Pancreas (tissue), 10 donors: ENCODE measurements at regions not wholly inside any gene's neighbourhood (a gene's known extent, or its start where the extent isn't known, plus 50 kb on each side); places are given as distances from the start of the nearest gene placed in this dataset.

ENCODE experiments used
- ATAC-seq, 4 donors: fragments of 200-7000 bp; cut with Tn5 transposase; one replicate each; pipeline versions ENCODE4 v1.8.0 to v1.9.1; 2020; ENCODE audit warnings: mild to moderate bottlenecking in 4 of 4, moderate library complexity in 4 of 4
- DNase-seq, 6 donors: peaks; one replicate each; pipeline ENCODE4 v3.0.0-alpha.2; 2020
- FAIRE-seq: peaks from 2 replicates; lab custom pipeline; 2012; peaks lifted over from hg19 to GRCh38; lab: Jason Lieb, UNC
- H3K27ac ChIP-seq, 4 donors: fragments of 200-600 bp; sonication (generic); 1 replicate in 3 of 4; 2 replicates in 1 of 4; pipeline versions ENCODE4 v1.5.0 to v1.8.0; 2020
- H3K27me3 ChIP-seq, 4 donors: fragments of 200-600 bp; one replicate each; pipeline ENCODE4 v1.8.0; 2021
- H3K36me3 ChIP-seq, 3 donors: fragments of 200-600 bp; sonication (generic) in 1 of 3; one replicate each; pipeline versions ENCODE4 v1.5.0 to v1.8.0; 2020 to 2021
- H3K4me1 ChIP-seq, 3 donors: fragments of 200-600 bp; one replicate each; pipeline ENCODE4 v1.8.0; 2021
- H3K4me3 ChIP-seq, 4 donors: fragments of 200-600 bp; sonication (generic) in 2 of 4; one replicate each; pipeline versions ENCODE4 v1.5.0 to v1.8.0; 2020 to 2021
- H3K9me3 ChIP-seq, 4 donors: fragments of 200-600 bp; one replicate each; pipeline ENCODE4 v1.8.0; 2021
- WGBS, 2 donors: extraction: QIAGEN DNeasy Blood & Tissue Kit; methylation state at CpG; one replicate each; pipeline ENCODE4 v1.1.7; 2013; 5-methylcytosine and 5-hydroxymethylcytosine counted together
- intact Hi-C, 3 donors: fragments of 100-400 bp; cut with DNase I; formaldehyde crosslinking; loops; one replicate each; pipeline versions ENCODE4 v1.11.1 to v1.14.2; 2022
- TF ChIP-seq, protein P1 (sequence below), 4 donors: fragments of 200-600 bp; sonication (generic) in 3 of 4; IDR thresholded peaks; one replicate each; pipeline versions ENCODE4 v1.5.0 to v1.8.0; 2021; ENCODE audit warnings: antibody characterized with exemption in 4 of 4
- donor health status: healthy with polysubstance abuse.
- donor health status: DM: no; HTN: no; CAD: no; lungs with moderate emphysema.
- donor health status: DM: no; HTN: no; CAD: no.
- donor health status: control.
- donor health status: control.
- donor health status: Bipolar disorder and iron deficiency.
- donor health status: DM: yes; HTN: yes; CAD: no.
- donor health status: DM: no; HTN: no; CAD: no.
- donor health status: DM: no; HTN: no; CAD: no.
- donor health status: DM: yes; HTN: yes; CAD: no.

DNA sequence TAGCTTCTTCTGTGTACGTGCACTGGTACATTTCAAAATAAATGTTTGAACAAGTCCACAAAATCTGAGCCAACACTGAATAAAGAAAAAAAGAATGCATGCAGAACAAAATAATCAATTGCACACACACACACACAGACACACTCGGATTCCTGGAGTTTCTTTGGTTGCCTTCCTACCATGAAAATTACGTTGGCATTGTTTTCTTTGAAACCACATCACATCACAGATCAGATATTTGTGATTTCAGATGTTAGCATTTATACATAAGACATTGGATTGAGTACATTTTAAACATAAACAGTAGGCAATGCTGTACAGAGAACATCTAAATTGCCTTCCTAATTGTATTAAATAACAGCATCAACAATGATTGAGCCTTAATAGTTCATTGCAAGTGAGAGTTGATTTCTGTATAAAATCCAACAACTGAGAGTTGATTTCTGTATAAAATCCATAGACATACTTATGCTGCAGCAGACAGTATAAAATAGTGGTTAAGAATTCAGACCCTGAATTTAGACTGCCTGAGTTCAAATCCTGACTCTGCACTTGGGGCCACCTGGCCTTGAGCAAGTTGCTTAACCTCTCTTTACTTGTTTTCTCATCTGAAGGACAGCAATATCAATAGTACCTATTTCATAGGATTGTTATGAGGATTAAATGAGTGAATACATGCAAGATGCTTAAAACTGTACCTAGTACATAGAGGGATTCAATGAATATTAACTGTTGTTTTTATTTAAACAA, 101.7 kb upstream of the IFNE start:
- FAIRE-seq (no peak), ATAC-seq (no peak), DNase-seq (no peak)
- no peaks in the 10 kb centered on the region for H3K4me1 ChIP-seq
- TF ChIP-seq, protein P1, sequence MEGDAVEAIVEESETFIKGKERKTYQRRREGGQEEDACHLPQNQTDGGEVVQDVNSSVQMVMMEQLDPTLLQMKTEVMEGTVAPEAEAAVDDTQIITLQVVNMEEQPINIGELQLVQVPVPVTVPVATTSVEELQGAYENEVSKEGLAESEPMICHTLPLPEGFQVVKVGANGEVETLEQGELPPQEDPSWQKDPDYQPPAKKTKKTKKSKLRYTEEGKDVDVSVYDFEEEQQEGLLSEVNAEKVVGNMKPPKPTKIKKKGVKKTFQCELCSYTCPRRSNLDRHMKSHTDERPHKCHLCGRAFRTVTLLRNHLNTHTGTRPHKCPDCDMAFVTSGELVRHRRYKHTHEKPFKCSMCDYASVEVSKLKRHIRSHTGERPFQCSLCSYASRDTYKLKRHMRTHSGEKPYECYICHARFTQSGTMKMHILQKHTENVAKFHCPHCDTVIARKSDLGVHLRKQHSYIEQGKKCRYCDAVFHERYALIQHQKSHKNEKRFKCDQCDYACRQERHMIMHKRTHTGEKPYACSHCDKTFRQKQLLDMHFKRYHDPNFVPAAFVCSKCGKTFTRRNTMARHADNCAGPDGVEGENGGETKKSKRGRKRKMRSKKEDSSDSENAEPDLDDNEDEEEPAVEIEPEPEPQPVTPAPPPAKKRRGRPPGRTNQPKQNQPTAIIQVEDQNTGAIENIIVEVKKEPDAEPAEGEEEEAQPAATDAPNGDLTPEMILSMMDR (IDR thresholded peaks at IDR 0.05): no peak
- 19 to 29% methylated on average over 3 of the region's 3 CpGs for WGBS, 2 donors
- no peak overlapping the region for H3K27ac ChIP-seq
- no peak overlapping the region for H3K4me3 ChIP-seq
- no peaks in the 10 kb centered on the region for H3K36me3 ChIP-seq
- no peaks in the 10 kb centered on the region for H3K9me3 ChIP-seq
- H3K27me3 ChIP-seq: no peaks in the 10 kb centered on the region
- intact Hi-C loops: no loop called here

DNA sequence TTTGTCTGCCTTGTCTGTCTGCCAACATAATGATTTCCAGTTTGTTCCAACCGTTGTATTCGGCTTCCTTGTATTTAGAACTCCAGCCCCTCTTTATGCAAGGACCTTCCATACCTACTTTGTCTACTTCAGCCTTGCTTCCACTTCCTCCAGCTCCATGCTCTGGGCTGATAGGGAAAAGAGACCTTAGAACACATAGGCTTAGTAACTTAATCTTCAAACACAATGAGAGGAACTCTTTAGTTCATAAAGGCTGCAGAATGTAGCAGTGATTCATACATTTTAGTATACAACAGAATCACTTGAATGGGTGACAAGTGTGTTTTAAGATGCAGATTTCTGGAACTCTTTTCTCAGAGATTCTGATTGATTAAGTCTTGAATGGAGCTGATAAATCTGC, 102.8 kb upstream of the IFNE start:
- no peaks in the 10 kb centered on the region for H3K27me3 ChIP-seq
- H3K4me1 ChIP-seq: no peaks in the 10 kb centered on the region
- DNase-seq: no peak
- 56 to 59% methylated on average over 2 of the region's 2 CpGs for WGBS, 2 donors
- ATAC-seq: no peak
- H3K4me3 ChIP-seq: no peak overlapping the region
- no peaks in the 10 kb centered on the region for H3K9me3 ChIP-seq
- TF ChIP-seq, protein P1 (IDR thresholded peaks at IDR 0.05): no peak
- no peak for FAIRE-seq
- H3K36me3 ChIP-seq: no peaks in the 10 kb centered on the region
- intact Hi-C loops: no loop called here
- H3K27ac ChIP-seq: no peak overlapping the region

DNA sequence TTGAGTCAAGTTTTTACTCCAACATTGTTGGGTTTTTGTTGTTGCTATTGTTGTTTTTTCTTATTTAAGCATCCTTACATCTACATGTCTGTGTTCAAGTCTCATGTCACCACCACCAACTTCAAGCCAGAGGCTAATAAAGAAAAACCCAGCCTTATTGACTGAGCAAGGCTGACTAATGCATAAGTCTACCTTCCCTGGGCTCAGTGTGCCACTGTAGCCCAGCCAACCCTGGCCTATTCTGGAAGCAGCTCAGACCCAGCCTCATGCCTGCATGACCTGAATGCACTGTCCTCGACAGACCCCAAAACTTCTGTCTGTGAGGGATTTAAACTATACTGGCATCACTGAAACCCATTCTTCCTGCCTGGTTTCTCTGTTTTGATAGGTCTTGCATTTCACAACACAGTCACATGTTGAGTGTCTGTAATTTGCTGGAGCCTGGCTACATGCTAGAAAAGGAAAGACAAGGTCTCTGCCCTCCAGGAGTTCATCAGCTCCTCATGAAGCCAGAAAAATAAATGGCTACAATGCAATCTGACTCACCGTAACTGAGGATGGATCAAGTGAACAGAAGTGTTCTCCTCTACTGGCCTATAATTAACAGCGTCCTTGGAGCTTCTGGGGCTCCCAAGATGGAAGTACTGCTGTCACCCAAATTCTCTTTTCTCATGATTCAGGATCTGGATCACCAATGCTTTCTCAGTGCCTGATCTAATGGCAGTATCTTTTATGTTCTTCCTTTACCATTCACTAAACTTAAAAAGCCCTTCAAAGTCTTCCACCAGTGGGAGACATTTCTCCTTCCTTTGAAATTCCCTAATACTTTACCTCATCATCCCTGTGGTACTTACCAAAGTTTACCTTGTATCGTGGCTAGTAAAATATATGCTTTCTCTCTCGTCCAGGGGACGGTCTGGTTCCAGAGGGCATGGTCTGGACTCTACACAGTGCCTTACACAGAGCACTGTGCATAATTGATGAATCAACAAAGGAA, 103.9 kb upstream of the IFNE start:
- FAIRE-seq: no peak
- TF ChIP-seq, protein P1 (IDR thresholded peaks at IDR 0.05): no peak

DNA sequence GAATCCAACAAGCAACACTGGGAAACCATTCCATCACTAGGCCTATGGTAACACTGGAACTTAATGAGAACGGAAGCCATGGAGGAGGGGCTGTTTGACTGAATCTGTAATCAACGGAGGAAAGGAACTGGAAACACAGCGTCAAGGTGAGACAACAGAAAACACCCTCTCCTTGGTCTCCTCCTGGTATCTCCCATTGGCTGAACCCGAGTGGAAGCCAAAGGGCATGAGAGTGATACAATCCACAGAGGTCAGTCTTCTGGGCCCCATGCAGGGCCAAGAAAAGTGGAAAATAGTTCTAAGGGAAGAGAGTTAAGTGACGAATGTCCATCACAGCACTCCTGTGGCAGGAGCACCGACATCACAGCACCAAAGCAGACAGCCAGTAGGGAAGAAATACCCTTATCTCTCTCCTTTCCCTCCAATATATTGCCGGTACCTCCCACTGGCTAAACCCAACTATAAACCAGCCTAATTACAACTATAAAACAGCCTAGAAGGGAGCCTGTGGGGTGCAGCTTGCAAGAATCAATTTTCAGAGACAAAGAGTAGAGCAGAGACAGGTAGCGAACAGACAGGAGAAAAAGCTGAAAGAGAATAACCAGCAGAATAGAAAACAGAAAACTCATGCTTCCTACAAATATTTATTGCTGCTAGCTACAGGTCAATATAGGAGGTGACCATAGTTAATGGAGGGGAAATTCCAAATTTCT, 107.4 kb upstream of the IFNE start:
- Histone ChIP-seq H3K9me3 (no peaks in the 10 kb centered on the region), H3K36me3 (no peaks in the 10 kb centered on the region), H3K27ac (no peak overlapping the region), H3K4me3 (no peak overlapping the region), H3K4me1 (no peaks in the 10 kb centered on the region), H3K27me3 (no peaks in the 10 kb centered on the region)
- intact Hi-C loops: no loop called here
- FAIRE-seq: no peak
- TF ChIP-seq, protein P1 (IDR thresholded peaks at IDR 0.05): no peak
- no peak for DNase-seq
- no peak for ATAC-seq
- WGBS, 2 donors: 55 to 56% methylated on average over 8 of the region's 8 CpGs

More for the DNA sequence above, 103.9 kb upstream of the IFNE start:
- H3K9me3 ChIP-seq: no peaks in the 10 kb centered on the region
- H3K4me1 ChIP-seq: no peaks in the 10 kb centered on the region
- H3K36me3 ChIP-seq: no peaks in the 10 kb centered on the region
- H3K4me3 ChIP-seq: no peak overlapping the region
- ATAC-seq (no peak), DNase-seq (no peak)
- no peak overlapping the region for H3K27ac ChIP-seq
- 56 to 68% methylated on average over 6 of the region's 6 CpGs for WGBS, 2 donors
- no peaks in the 10 kb centered on the region for H3K27me3 ChIP-seq
- intact Hi-C loops: no loop called here
